AG09309 (cell line): ENCODE measurements at regions not wholly inside any gene's neighbourhood (a gene's known extent, or its start where the extent isn't known, plus 50 kb on each side); places are given as distances from the start of the nearest gene placed in this dataset.

ENCODE experiments used
- DNase-seq: peaks from one replicate; pipeline ENCODE4 v3.0.0-alpha.2; 2010; ENCODE audit warnings: low read depth
- H3K4me3 ChIP-seq: 2 replicates; pipeline ENCODE4 v1.5.1; 2011; ENCODE audit warnings: mild to moderate bottlenecking, low read depth, low read length, moderate library complexity; ENCODE audit not compliant: control insufficient read depth
- CTCF ChIP-seq: IDR thresholded peaks from 2 replicates; pipeline ENCODE4 v1.5.1; 2011; ENCODE audit warnings: mild to moderate bottlenecking, low read depth, low read length, inconsistent platforms; ENCODE audit not compliant: insufficient read depth, control insufficient read depth; ENCODE audit errors: missing control alignments

- no peak for TF ChIP-seq CTCF
- H3K4me3 ChIP-seq, result no peak overlapping the region
- no peak for DNase-seq
These were observed 126.6 kb downstream of the VAPA start for GRCh38 chr18:10040287-10041011.

GRCh38 chr18:10041180-10041579 is 127.4 kb downstream of the VAPA start:
- no peak for TF ChIP-seq CTCF
- no peak for DNase-seq
- no peak overlapping the region for H3K4me3 ChIP-seq

- H3K4me3 ChIP-seq, result no peak overlapping the region
- no peak for DNase-seq
- no peak for TF ChIP-seq CTCF
These were observed 128.7 kb downstream of the VAPA start for GRCh38 chr18:10042492-10042891.

GRCh38 chr18:10044054-10044453 is 130.2 kb downstream of the VAPA start:
- no peak for TF ChIP-seq CTCF
- DNase-seq, result no peak
- no peak overlapping the region for H3K4me3 ChIP-seq

- DNase-seq, result no peak
- TF ChIP-seq CTCF, result no peak
- H3K4me3 ChIP-seq, result no peak overlapping the region
These were observed 131.6 kb downstream of the VAPA start for GRCh38 chr18:10045296-10045891.

GRCh38 chr18:10046178-10046807 is 132.5 kb downstream of the VAPA start:
- H3K4me3 ChIP-seq, result no peak overlapping the region
- TF ChIP-seq CTCF, result no peak
- no peak for DNase-seq
